H1 (cell line): ENCODE measurements at regions not wholly inside any gene's neighbourhood (a gene's known extent, or its start where the extent isn't known, plus 50 kb on each side); places are given as distances from the start of the nearest gene placed in this dataset.

Experiments
- CTCF ChIA-PET: fragments of 300-600 bp; sonication (Branson Sonifier 250); formaldehyde crosslinking; loops from one replicate; lab custom pipeline; 2021; ENCODE audit not compliant: partially characterized antibody; lab: Charles Lee
- POLR2A ChIA-PET: fragments of 300-600 bp; sonication (Branson Sonifier 250); formaldehyde crosslinking; loops from one replicate; lab custom pipeline; 2021; ENCODE audit warnings: inconsistent platforms; ENCODE audit not compliant: partially characterized antibody; lab: Charles Lee
- DNase-seq, 2 experiments: peaks; one replicate each; pipeline versions ENCODE4 v3.0.0 to v3.0.0-alpha.2; 2010 to 2022; ENCODE audit warnings: low spot score in 2 of 2, low read depth in 1 of 2, mixed read lengths in 1 of 2
- FAIRE-seq: peaks from 2 replicates; lab custom pipeline; 2011; peaks lifted over from hg19 to GRCh38; lab: Jason Lieb, UNC
- H2AFZ ChIP-seq: 2 replicates; pipeline ENCODE4 v1.8.1; 2012; ENCODE audit warnings: low read length, inconsistent platforms
- H2AK5ac ChIP-seq: 2 replicates; pipeline ENCODE4 v1.6.1; 2013; ENCODE audit warnings: low read depth, low read length
- H2BK120ac ChIP-seq: replicated peaks from 2 replicates; pipeline ENCODE3; 2013; ENCODE audit warnings: low read depth, low read length, inconsistent platforms
- H2BK12ac ChIP-seq: 2 replicates; pipeline ENCODE4 v1.6.1; 2013; ENCODE audit warnings: low read depth, low read length
- H2BK15ac ChIP-seq: 2 replicates; pipeline ENCODE4 v1.6.1; 2013; ENCODE audit warnings: low read length
- H2BK20ac ChIP-seq: 2 replicates; pipeline ENCODE4 v1.6.1; 2013; ENCODE audit warnings: low read length
- H2BK5ac ChIP-seq: 2 replicates; pipeline ENCODE4 v1.6.1; 2013; ENCODE audit warnings: low read depth, low read length
- H3K14ac ChIP-seq: 2 replicates; pipeline ENCODE4 v1.6.1; 2013; ENCODE audit warnings: inconsistent platforms; ENCODE audit not compliant: insufficient read length
- H3K18ac ChIP-seq: 2 replicates; pipeline ENCODE4 v1.6.1; 2013; ENCODE audit warnings: low read length; ENCODE audit errors: extremely low read depth
- H3K23ac ChIP-seq: 2 replicates; pipeline ENCODE4 v1.6.1; 2013; ENCODE audit warnings: inconsistent platforms; ENCODE audit not compliant: insufficient read length
- H3K23me2 ChIP-seq: 2 replicates; pipeline ENCODE4 v1.6.1; 2013; ENCODE audit warnings: low read depth, low read length
- H3K27ac ChIP-seq: 2 replicates; pipeline ENCODE4 v1.6.1; 2011; ENCODE audit warnings: low read depth, low read length, inconsistent platforms
- H3K27me3 ChIP-seq, 4 experiments: replicated peaks in 1 of 4; 1 replicate in 1 of 4; 2 replicates in 3 of 4; pipeline versions ENCODE4 v1.6.1 to v1.8.1; 2011 to 2013; ENCODE audit warnings: low read length in 3 of 4, mild to moderate bottlenecking in 3 of 4, inconsistent platforms in 2 of 4, mixed read lengths in 2 of 4, moderate library complexity in 1 of 4; ENCODE audit not compliant: control insufficient read depth in 3 of 4, insufficient read depth in 3 of 4; ENCODE audit errors: extremely low read depth in 1 of 4
- H3K36me3 ChIP-seq, 4 experiments: 2 replicates each; pipeline versions ENCODE4 v1.6.1 to v1.8.1; 2011 to 2013; ENCODE audit warnings: mild to moderate bottlenecking in 4 of 4, low read length in 3 of 4, moderate library complexity in 2 of 4, control low read depth in 1 of 4, inconsistent platforms in 1 of 4; ENCODE audit not compliant: insufficient read depth in 4 of 4, control insufficient read depth in 2 of 4
- H3K4ac ChIP-seq: replicated peaks from 2 replicates; pipeline ENCODE3; 2013; ENCODE audit warnings: low read length, low read depth, mixed read lengths, inconsistent platforms; ENCODE audit not compliant: insufficient read length
- H3K4me1 ChIP-seq, 4 experiments: replicated peaks in 1 of 4; 1 replicate in 1 of 4; 2 replicates in 3 of 4; pipeline versions ENCODE4 v1.6.1 to v1.8.1; 2011 to 2013; ENCODE audit warnings: low read length in 3 of 4, inconsistent platforms in 2 of 4, mixed read lengths in 1 of 4; ENCODE audit not compliant: insufficient read depth in 4 of 4, control insufficient read depth in 3 of 4
- H3K4me2 ChIP-seq, 2 experiments: 2 replicates each; pipeline versions ENCODE4 v1.6.1 to v1.8.1; 2011 to 2013; ENCODE audit warnings: low read depth in 2 of 2, low read length in 2 of 2, control low read depth in 1 of 2, inconsistent platforms in 1 of 2, mild to moderate bottlenecking in 1 of 2; ENCODE audit not compliant: insufficient read depth in 1 of 2
- H3K4me3 ChIP-seq, 4 experiments: fragments of 200-600, 300-600 bp in 1 of 4; sonication (generic), shearing (Covaris generic), sonication (Bioruptor Twin) in 1 of 4; 2 replicates each; pipeline versions ENCODE4 v1.5.1 to v1.8.1; 2011 to 2016; ENCODE audit warnings: low read length in 4 of 4, low read depth in 3 of 4, control low read depth in 2 of 4, inconsistent platforms in 2 of 4, mild to moderate bottlenecking in 2 of 4, mixed read lengths in 1 of 4, moderate library complexity in 1 of 4; ENCODE audit not compliant: insufficient read depth in 2 of 4; ENCODE audit errors: extremely low read depth in 1 of 4
- H3K56ac ChIP-seq: replicated peaks from 2 replicates; pipeline ENCODE3; 2013; ENCODE audit warnings: low read depth, mild to moderate bottlenecking, mixed read lengths, low read length, inconsistent platforms; ENCODE audit not compliant: insufficient read length
- H3K79me1 ChIP-seq: 2 replicates; pipeline ENCODE4 v1.6.1; 2013; ENCODE audit warnings: low read depth, low read length, control low read depth
- H3K79me2 ChIP-seq, 2 experiments: 2 replicates each; pipeline versions ENCODE4 v1.6.1 to v1.8.1; 2012 to 2013; ENCODE audit warnings: low read length in 2 of 2, mild to moderate bottlenecking in 2 of 2, inconsistent platforms in 1 of 2; ENCODE audit not compliant: insufficient read depth in 2 of 2, control insufficient read depth in 1 of 2
- H3K9ac ChIP-seq, 4 experiments: replicated peaks in 1 of 4; 1 replicate in 1 of 4; 2 replicates in 3 of 4; pipeline versions ENCODE4 v1.6.1 to v1.8.1; 2011 to 2013; ENCODE audit warnings: low read depth in 3 of 4, low read length in 3 of 4, control low read depth in 2 of 4, mild to moderate bottlenecking in 2 of 4, moderate library complexity in 2 of 4, inconsistent platforms in 1 of 4; ENCODE audit errors: extremely low read depth in 1 of 4
- H3K9me3 ChIP-seq, 2 experiments: 2 replicates each; pipeline versions ENCODE4 v1.6.1 to v1.8.1; 2012 to 2013; ENCODE audit warnings: mild to moderate bottlenecking in 2 of 2, moderate library complexity in 2 of 2, control low read depth in 1 of 2, inconsistent platforms in 1 of 2, low read depth in 1 of 2, low read length in 1 of 2, mixed read lengths in 1 of 2; ENCODE audit not compliant: insufficient read depth in 2 of 2
- H4K20me1 ChIP-seq, 2 experiments: replicated peaks in 1 of 2; 2 replicates each; pipeline versions ENCODE3 to v1.8.1; 2011 to 2013; ENCODE audit warnings: inconsistent platforms in 2 of 2, low read length in 2 of 2, mild to moderate bottlenecking in 1 of 2; ENCODE audit not compliant: insufficient read depth in 2 of 2, control insufficient read depth in 1 of 2
- H4K5ac ChIP-seq: 2 replicates; pipeline ENCODE4 v1.6.1; 2013; ENCODE audit warnings: low read length, low read depth, mixed read lengths, inconsistent platforms; ENCODE audit not compliant: insufficient read length
- H4K8ac ChIP-seq: 2 replicates; pipeline ENCODE4 v1.8.0; 2013; ENCODE audit warnings: mild to moderate bottlenecking, moderate library complexity, low read length, inconsistent platforms; ENCODE audit not compliant: insufficient read depth; ENCODE audit errors: extremely low read depth
- H4K91ac ChIP-seq: replicated peaks from 2 replicates; pipeline ENCODE3; 2013; ENCODE audit warnings: low read length, mixed read lengths, inconsistent platforms; ENCODE audit not compliant: insufficient read length
- ATF3 ChIP-seq: IDR thresholded peaks from 2 replicates; pipeline ENCODE4 v1.6.1; 2011; ENCODE audit warnings: low read depth, mild to moderate bottlenecking, low read length; ENCODE audit not compliant: insufficient read depth
- CEBPB ChIP-seq: IDR thresholded peaks from 2 replicates; pipeline ENCODE4 v1.6.1; 2012; ENCODE audit warnings: low read depth, low read length
- EP300 ChIP-seq, 2 experiments: IDR thresholded peaks; 1 replicate in 1 of 2; 2 replicates in 1 of 2; pipeline ENCODE4 v1.6.1; 2011 to 2012; ENCODE audit warnings: low read depth in 2 of 2, low read length in 2 of 2, mild to moderate bottlenecking in 2 of 2, borderline replicate concordance in 1 of 2, inconsistent platforms in 1 of 2, moderate library complexity in 1 of 2
- EZH2 ChIP-seq: fragments of 200-600 bp; sonication (generic); IDR thresholded peaks from 2 replicates; pipeline ENCODE4 v1.7.1; 2012; ENCODE audit warnings: low read depth, mild to moderate bottlenecking, moderate library complexity, low read length, inconsistent platforms; ENCODE audit not compliant: severe bottlenecking
- JUND ChIP-seq: IDR thresholded peaks from 2 replicates; pipeline ENCODE4 v1.6.1; 2011; ENCODE audit warnings: mild to moderate bottlenecking, improper control_type of control experiment, low read length
- KDM1A ChIP-seq: fragments of 200-600, 300-600 bp; sonication (generic); IDR thresholded peaks from 2 replicates; pipeline ENCODE4 v1.7.1; 2016; ENCODE audit warnings: mild to moderate bottlenecking, low read length, borderline replicate concordance
- KDM4A ChIP-seq: IDR thresholded peaks from one replicate; pipeline ENCODE4 v1.7.1; 2012; ENCODE audit warnings: low read depth, mild to moderate bottlenecking, moderate library complexity, low read length, inconsistent platforms; ENCODE audit not compliant: severe bottlenecking
- KDM5A ChIP-seq: fragments of 200-600 bp; IDR thresholded peaks from 2 replicates; pipeline ENCODE4 v1.7.1; 2012; ENCODE audit warnings: mild to moderate bottlenecking, low read length, inconsistent platforms, mixed read lengths
- POLR2A ChIP-seq, 2 experiments: IDR thresholded peaks; 1 replicate in 1 of 2; 2 replicates in 1 of 2; pipeline ENCODE4 v1.6.1; 2011; ENCODE audit warnings: low read depth in 2 of 2, low read length in 2 of 2, mild to moderate bottlenecking in 2 of 2; ENCODE audit errors: control extremely low read depth in 1 of 2
- POLR2AphosphoS5 ChIP-seq: IDR thresholded peaks from 2 replicates; pipeline ENCODE4 v1.6.1; 2011; ENCODE audit warnings: low read depth, low read length
- RFX5 ChIP-seq: IDR thresholded peaks from 2 replicates; pipeline ENCODE4 v1.6.1; 2011; ENCODE audit warnings: low read depth, low read length, improper control_type of control experiment, borderline replicate concordance
- SIN3A ChIP-seq, 2 experiments: IDR thresholded peaks in 1 of 2; conservative IDR thresholded peaks in 1 of 2; 2 replicates each; pipeline ENCODE4 v1.6.1; 2011 to 2012; ENCODE audit warnings: low read length in 2 of 2, improper control_type of control experiment in 1 of 2, low read depth in 1 of 2, mild to moderate bottlenecking in 1 of 2
- SUZ12 ChIP-seq: fragments of 200-600 bp; sonication (generic); IDR thresholded peaks from 2 replicates; pipeline ENCODE4 v1.6.1; 2012; ENCODE audit warnings: mild to moderate bottlenecking, inconsistent platforms, low read length, moderate library complexity, mixed read lengths
- TBP ChIP-seq: IDR thresholded peaks from 2 replicates; pipeline ENCODE4 v1.6.1; 2011; ENCODE audit warnings: low read depth, low read length, improper control_type of control experiment
- WGBS, 2 experiments: shearing (Covaris generic) in 1 of 2; methylation state at CpG; one replicate each; pipeline versions ENCODE4 v1.1.6 to v1.1.7; 2013 to 2015; ENCODE audit warnings: low lambda C conversion rate in 2 of 2, mixed read lengths in 2 of 2, inconsistent platforms in 1 of 2, low coverage in 1 of 2, missing lambda C conversion rate in 1 of 2; ENCODE audit not compliant: insufficient replicate concordance in 2 of 2, insufficient coverage in 1 of 2, insufficient read length in 1 of 2; ENCODE audit errors: extremely low coverage in 1 of 2, missing lambda C conversion rate in 1 of 2; 5-methylcytosine and 5-hydroxymethylcytosine counted together

- H3K79me1 ChIP-seq, result no peaks in the 10 kb centered on the region
- H2BK15ac ChIP-seq, result no peak overlapping the region
- 92% methylated on average over 2 of the region's 2 CpGs; no CpG with 5 or more reads in 1 of the 2 experiments for WGBS, 2 experiments
- no peak overlapping the region for H2BK12ac ChIP-seq
- no peak overlapping the region for H3K23ac ChIP-seq
- H3K14ac ChIP-seq, result no peak overlapping the region
- CTCF ChIA-PET, result interaction anchor here (0.6 to 1.4 kb wide), 3 partner anchors 10 to 226 kb away, joined by 3 read pairs; no protein-coding TSS in a partner anchor
- H4K20me1 ChIP-seq, result no peaks in the 10 kb centered on the region
- H3K4me3 ChIP-seq, result no peak overlapping the region
- POLR2A ChIA-PET, result no interaction called here
- no peak overlapping the region for H2AK5ac ChIP-seq
- H2BK20ac ChIP-seq, result no peak overlapping the region
- H3K36me3 ChIP-seq, result peaks cover 0 to 1% (median 0%) of the 10 kb centered on the region in 4 experiments; a peak in 1 of 8 replicates
- H3K4ac ChIP-seq, result no peak overlapping the region
- peak overlapping the region; percentile 2 for H4K5ac ChIP-seq
- H3K27ac ChIP-seq, result no peak overlapping the region
- peak overlapping the region; percentile 98 for H2AFZ ChIP-seq
- H3K9ac ChIP-seq, result no peak overlapping the region
- no peak overlapping the region for H2BK120ac ChIP-seq
- H3K79me2 ChIP-seq, result no peaks in the 10 kb centered on the region
- no peaks in the 10 kb centered on the region for H3K27me3 ChIP-seq
- no peak overlapping the region for H3K4me2 ChIP-seq
- no peak overlapping the region for H4K91ac ChIP-seq
- no peak overlapping the region for H4K8ac ChIP-seq
- H3K56ac ChIP-seq, result no peak overlapping the region
- H3K4me1 ChIP-seq, result peaks cover 0 to 3% (median 1%) of the 10 kb centered on the region in 4 experiments; a peak in 2 of 7 replicates
- H2BK5ac ChIP-seq, result no peak overlapping the region
- H3K18ac ChIP-seq, result no peak overlapping the region
- H3K23me2 ChIP-seq, result no peaks in the 10 kb centered on the region
- H3K9me3 ChIP-seq, result peaks cover 3 to 8% of the 10 kb centered on the region in 2 experiments; a peak in 3 of 4 replicates
- FAIRE-seq (no peak), DNase-seq (no peak)
- TF ChIP-seq KDM1A (no peak), KDM5A (no peak), POLR2AphosphoS5 (no peak), KDM4A (no peak), TBP (no peak), EP300 (IDR thresholded peaks at IDR 0.05; ENCODE audit: borderline replicate concordance in 1 of 2, low read depth in 2 of 2, low read length in 2 of 2) (no peak), SUZ12 (no peak), CEBPB (no peak), SIN3A (conservative IDR thresholded peaks at IDR 0.05 in 1 of 2, IDR thresholded peaks at IDR 0.05 in 1 of 2; ENCODE audit: low read depth in 1 of 2, low read length in 2 of 2) (no peak), ATF3 (no peak), RFX5 (no peak), JUND (no peak), POLR2A (IDR thresholded peaks at IDR 0.05; ENCODE audit: control extremely low read depth in 1 of 2, low read depth in 2 of 2, low read length in 2 of 2) (no peak), EZH2 (no peak)
Observed at GRCh38 chr4:125739760-125740159, 425.0 kb downstream of the FAT4 start.
